IMR-90 (cell line): ENCODE measurements at regions not wholly inside any gene's neighbourhood (a gene's known extent, or its start where the extent isn't known, plus 50 kb on each side); places are given as distances from the start of the nearest gene placed in this dataset.

Experiments used
- ATAC-seq: fragments of 200-7000 bp; cut with Tn5 transposase; 2 replicates; pipeline ENCODE4 v1.9.1; 2020; ENCODE audit warnings: low read depth, mild to moderate bottlenecking, moderate library complexity
- BruUV-seq: library from RNA; stranded (reverse); fragments of 400-500 nt; replicated peaks from 2 replicates; lab custom pipeline; 2021; lab: Mats Ljungman, UMichigan
- CTCF ChIA-PET: fragments of 300-600 bp; formaldehyde crosslinking; extraction: SDS; loops from one replicate; lab custom pipeline; 2021; ENCODE audit warnings: antibody characterized with exemption; lab: Yijun Ruan, JAX
- POLR2A ChIA-PET: fragments of 300-600 bp; sonication (Branson Sonifier 250); formaldehyde crosslinking; loops from one replicate; lab custom pipeline; 2022; ENCODE audit warnings: antibody characterized with exemption; ENCODE audit not compliant: unreplicated experiment; lab: Charles Lee
- DNase-seq: peaks from one replicate; pipeline ENCODE4 v3.0.0; 2013
- H2AFZ ChIP-seq: replicated peaks from 2 replicates; pipeline ENCODE3; 2013; ENCODE audit warnings: low read length, mild to moderate bottlenecking; ENCODE audit not compliant: poor library complexity
- H2AK5ac ChIP-seq: 2 replicates; pipeline ENCODE4 v1.6.1; 2013; ENCODE audit warnings: low read depth, low read length, inconsistent platforms
- H2AK9ac ChIP-seq: replicated peaks from 2 replicates; pipeline ENCODE3; 2013; ENCODE audit warnings: mild to moderate bottlenecking, low read depth, low read length, moderate library complexity; ENCODE audit not compliant: poor library complexity
- H2BK120ac ChIP-seq: 2 replicates; pipeline ENCODE4 v1.6.1; 2013; ENCODE audit warnings: low read depth, low read length, inconsistent platforms
- H2BK15ac ChIP-seq: 3 replicates; pipeline ENCODE4 v1.6.1; 2013; ENCODE audit warnings: low read depth, low read length, inconsistent platforms
- H2BK20ac ChIP-seq: 2 replicates; pipeline ENCODE4 v1.6.1; 2013; ENCODE audit warnings: low read depth, mild to moderate bottlenecking, inconsistent platforms, low read length, moderate library complexity
- H2BK5ac ChIP-seq: 2 replicates; pipeline ENCODE4 v1.6.1; 2013; ENCODE audit warnings: mild to moderate bottlenecking, low read depth, low read length, inconsistent platforms; ENCODE audit not compliant: poor library complexity, severe bottlenecking
- H3K14ac ChIP-seq: replicated peaks from 2 replicates; pipeline ENCODE4 v1.6.1; 2013; ENCODE audit warnings: low read depth, low read length, inconsistent platforms
- H3K18ac ChIP-seq: 2 replicates; pipeline ENCODE4 v1.6.1; 2013; ENCODE audit warnings: low read depth, low read length, control low read depth
- H3K23ac ChIP-seq: 2 replicates; pipeline ENCODE4 v1.6.1; 2013; ENCODE audit warnings: low read depth, low read length, inconsistent platforms
- H3K27ac ChIP-seq: 2 replicates; pipeline ENCODE4 v1.5.1; 2013; ENCODE audit warnings: mild to moderate bottlenecking, control low read depth, low read length; ENCODE audit not compliant: insufficient read depth
- H3K27me3 ChIP-seq: 2 replicates; pipeline ENCODE4 v1.6.1; 2013; ENCODE audit warnings: low read length; ENCODE audit not compliant: control insufficient read depth, insufficient read depth
- H3K36me3 ChIP-seq: 2 replicates; pipeline ENCODE4 v1.6.1; 2013; ENCODE audit warnings: low read length, mixed read lengths; ENCODE audit not compliant: control insufficient read depth, insufficient read depth
- H3K4ac ChIP-seq: 2 replicates; pipeline ENCODE4 v1.6.1; 2013; ENCODE audit warnings: low read depth, low read length, inconsistent platforms
- H3K4me1 ChIP-seq: 2 replicates; pipeline ENCODE4 v1.6.1; 2013; ENCODE audit warnings: low read length, mixed read lengths; ENCODE audit not compliant: control insufficient read depth, insufficient read depth
- H3K4me2 ChIP-seq: 2 replicates; pipeline ENCODE4 v1.6.1; 2013; ENCODE audit warnings: low read depth, mild to moderate bottlenecking, control low read depth, low read length, moderate library complexity
- H3K4me3 ChIP-seq: 2 replicates; pipeline ENCODE4 v1.5.1; 2013; ENCODE audit warnings: low read depth, mild to moderate bottlenecking, control low read depth, low read length, moderate library complexity; ENCODE audit not compliant: insufficient read depth
- H3K56ac ChIP-seq: 2 replicates; pipeline ENCODE4 v1.6.1; 2013; ENCODE audit warnings: low read length, inconsistent platforms; ENCODE audit not compliant: insufficient read depth; ENCODE audit errors: extremely low read depth
- H3K79me1 ChIP-seq, 2 experiments: 2 replicates each; pipeline ENCODE4 v1.6.1; 2013; ENCODE audit warnings: low read length in 2 of 2, inconsistent platforms in 1 of 2, low read depth in 1 of 2
- H3K9ac ChIP-seq: 2 replicates; pipeline ENCODE4 v1.6.1; 2013; ENCODE audit warnings: low read depth, low read length, control low read depth
- H3K9me1 ChIP-seq: 2 replicates; pipeline ENCODE4 v1.6.1; 2013; ENCODE audit warnings: low read length, inconsistent platforms; ENCODE audit not compliant: insufficient read depth
- H3K9me3 ChIP-seq: 2 replicates; pipeline ENCODE4 v1.6.1; 2013; ENCODE audit warnings: low read length; ENCODE audit not compliant: control insufficient read depth, insufficient read depth
- H4K20me1 ChIP-seq: 2 replicates; pipeline ENCODE4 v1.6.1; 2013; ENCODE audit warnings: low read length, inconsistent platforms; ENCODE audit not compliant: insufficient read depth
- H4K5ac ChIP-seq: 2 replicates; pipeline ENCODE4 v1.6.1; 2013; ENCODE audit warnings: mild to moderate bottlenecking, low read depth, low read length, control low read depth
- H4K8ac ChIP-seq, 2 experiments: 2 replicates each; pipeline ENCODE4 v1.6.1; 2013; ENCODE audit warnings: low read depth in 2 of 2, low read length in 2 of 2, control low read depth in 1 of 2, inconsistent platforms in 1 of 2
- H4K91ac ChIP-seq: 2 replicates; pipeline ENCODE4 v1.6.1; 2013; ENCODE audit warnings: low read depth, low read length, inconsistent platforms; ENCODE audit not compliant: insufficient read depth
- BHLHE40 ChIP-seq: fragments of 150-350 bp; IDR thresholded peaks from 2 replicates; pipeline ENCODE4 v1.6.1; 2016; ENCODE audit warnings: mild to moderate bottlenecking, low read depth, low read length
- CHD1 ChIP-seq: IDR thresholded peaks from 2 replicates; pipeline ENCODE4 v1.6.1; 2012; ENCODE audit warnings: low read depth, low read length, improper control_type of control experiment
- CTCF ChIP-seq: conservative IDR thresholded peaks from 2 replicates; pipeline ENCODE4 v1.5.1; 2012; ENCODE audit warnings: mild to moderate bottlenecking, low read depth, low read length, improper control_type of control experiment
- ELK1 ChIP-seq: fragments of 150-350 bp; IDR thresholded peaks from 2 replicates; pipeline ENCODE4 v1.6.1; 2016; ENCODE audit warnings: low read depth, mild to moderate bottlenecking, low read length, moderate library complexity, borderline replicate concordance
- MAZ ChIP-seq: IDR thresholded peaks from 2 replicates; pipeline ENCODE4 v1.6.1; 2012; ENCODE audit warnings: low read depth, mild to moderate bottlenecking, low read length, improper control_type of control experiment, moderate library complexity, borderline replicate concordance
- MXI1 ChIP-seq: IDR thresholded peaks from 2 replicates; pipeline ENCODE4 v1.6.1; 2012; ENCODE audit warnings: low read depth, mild to moderate bottlenecking, low read length, moderate library complexity, borderline replicate concordance
- NFE2L2 ChIP-seq: fragments of 150-350 bp; IDR thresholded peaks from 2 replicates; pipeline ENCODE4 v1.6.1; 2016; ENCODE audit warnings: low read depth, mild to moderate bottlenecking, low read length
- POLR2A ChIP-seq: IDR thresholded peaks from 2 replicates; pipeline ENCODE4 v1.6.1; 2012; ENCODE audit warnings: mild to moderate bottlenecking, low read depth, low read length
- RCOR1 ChIP-seq: IDR thresholded peaks from 2 replicates; pipeline ENCODE4 v1.6.1; 2012; ENCODE audit warnings: mild to moderate bottlenecking, low read length, improper control_type of control experiment; ENCODE audit not compliant: insufficient replicate concordance
- USF2 ChIP-seq: fragments of 150-350 bp; IDR thresholded peaks from 2 replicates; pipeline ENCODE4 v1.6.1; 2017; ENCODE audit warnings: mild to moderate bottlenecking, antibody characterized with exemption, low read length, low read depth
- WGBS, 2 experiments: methylation state at CpG; one replicate each; pipeline versions ENCODE4 v1.1.5 to v1.1.7; 2013; ENCODE audit warnings: missing lambda C conversion rate in 2 of 2; ENCODE audit not compliant: insufficient read length in 1 of 2; ENCODE audit errors: extremely low coverage in 2 of 2; 5-methylcytosine and 5-hydroxymethylcytosine counted together
- dilution Hi-C: fragments of 300-500 bp; cut with HindIII; formaldehyde crosslinking; loops from one replicate; pipeline ENCODE4 v1.14.3; 2018; ENCODE audit warnings: low sequenced_read_pairs; ENCODE audit not compliant: unreplicated experiment
- in situ Hi-C: fragments of 300-500 bp; cut with MboI; formaldehyde crosslinking; loops from 3 replicates; pipeline ENCODE4 v1.14.3; 2019; ENCODE audit warnings: low sequenced_read_pairs, inconsistent platforms, mixed read lengths
- intact Hi-C: fragments of 100-400 bp; cut with micrococcal nuclease; formaldehyde crosslinking; loops from 2 replicates; pipeline ENCODE4 v1.10.0; 2022

GRCh38 chr15:99511531-99511865 is 54.3 kb upstream of the MEF2A start:
- intact Hi-C loops: no loop called here

More at GRCh38 chr15:99511531-99511865, 54.3 kb upstream of the MEF2A start:
- H2BK15ac ChIP-seq: no peak overlapping the region
- H3K23ac ChIP-seq: no peak overlapping the region
- DNase-seq (peak; percentile 61), ATAC-seq (peak; percentile 11; the same call in 1 of the 2 replicates)
- H2AFZ ChIP-seq: no peak overlapping the region
- in situ Hi-C loops (no loop called here), dilution Hi-C loops (no loop called here)
- POLR2A ChIA-PET: no interaction called here
- no CpG with 5 or more reads among the region's 6 CpGs for WGBS, 2 experiments
- H4K8ac ChIP-seq: no peak overlapping the region
- H4K20me1 ChIP-seq: no peaks in the 10 kb centered on the region
- no peak overlapping the region for H3K27ac ChIP-seq
- H3K36me3 ChIP-seq: no peaks in the 10 kb centered on the region
- H3K18ac ChIP-seq: no peak overlapping the region; the same call in 1 of the 2 replicates
- H3K9ac ChIP-seq: no peak overlapping the region
- TF ChIP-seq MAZ: no peak
- TF ChIP-seq CHD1: no peak
- TF ChIP-seq USF2: no peak
- no peak for TF ChIP-seq RCOR1
- TF ChIP-seq ELK1: no peak
- no peak for TF ChIP-seq NFE2L2
- no peak for TF ChIP-seq BHLHE40
- TF ChIP-seq POLR2A: no peak
- no peak for TF ChIP-seq MXI1
- TF ChIP-seq CTCF: no peak
- H4K5ac ChIP-seq: no peak overlapping the region
- H3K14ac ChIP-seq: no peak overlapping the region
- no peak overlapping the region for H2AK5ac ChIP-seq
- no TSS peak for BruUV-seq
- no peak overlapping the region for H2AK9ac ChIP-seq
- H2BK20ac ChIP-seq: no peak overlapping the region
- no peak overlapping the region for H2BK120ac ChIP-seq
- H2BK5ac ChIP-seq: no peak overlapping the region
- H3K79me1 ChIP-seq: no peaks in the 10 kb centered on the region
- H3K27me3 ChIP-seq: no peaks in the 10 kb centered on the region; the same call in 1 of the 2 replicates
- no peak overlapping the region for H4K91ac ChIP-seq
- H3K9me3 ChIP-seq: peaks cover 4% of the 10 kb centered on the region
- H3K56ac ChIP-seq: no peak overlapping the region
- H3K4me2 ChIP-seq: no peak overlapping the region
- H3K4ac ChIP-seq: no peak overlapping the region
- CTCF ChIA-PET: interaction anchor here (0.7 to 1.4 kb wide), 2 partner anchors 34 to 193 kb away, joined by 4 read pairs; no protein-coding TSS in a partner anchor
- H3K4me3 ChIP-seq: no peak overlapping the region
- H3K9me1 ChIP-seq: peaks cover 10% of the 10 kb centered on the region
- peaks cover 16% of the 10 kb centered on the region for H3K4me1 ChIP-seq
